ENCODE measurements at regions not wholly inside any gene's neighbourhood (a gene's known extent, or its start where the extent isn't known, plus 50 kb on each side); places are given as distances from the start of the nearest gene placed in this dataset.

GRCh38 chr22:48319321-48320047 lies 1508.2 kb downstream of the BRD1 start:
- TF ChIP-seq, protein P1, sequence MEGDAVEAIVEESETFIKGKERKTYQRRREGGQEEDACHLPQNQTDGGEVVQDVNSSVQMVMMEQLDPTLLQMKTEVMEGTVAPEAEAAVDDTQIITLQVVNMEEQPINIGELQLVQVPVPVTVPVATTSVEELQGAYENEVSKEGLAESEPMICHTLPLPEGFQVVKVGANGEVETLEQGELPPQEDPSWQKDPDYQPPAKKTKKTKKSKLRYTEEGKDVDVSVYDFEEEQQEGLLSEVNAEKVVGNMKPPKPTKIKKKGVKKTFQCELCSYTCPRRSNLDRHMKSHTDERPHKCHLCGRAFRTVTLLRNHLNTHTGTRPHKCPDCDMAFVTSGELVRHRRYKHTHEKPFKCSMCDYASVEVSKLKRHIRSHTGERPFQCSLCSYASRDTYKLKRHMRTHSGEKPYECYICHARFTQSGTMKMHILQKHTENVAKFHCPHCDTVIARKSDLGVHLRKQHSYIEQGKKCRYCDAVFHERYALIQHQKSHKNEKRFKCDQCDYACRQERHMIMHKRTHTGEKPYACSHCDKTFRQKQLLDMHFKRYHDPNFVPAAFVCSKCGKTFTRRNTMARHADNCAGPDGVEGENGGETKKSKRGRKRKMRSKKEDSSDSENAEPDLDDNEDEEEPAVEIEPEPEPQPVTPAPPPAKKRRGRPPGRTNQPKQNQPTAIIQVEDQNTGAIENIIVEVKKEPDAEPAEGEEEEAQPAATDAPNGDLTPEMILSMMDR (IDR thresholded peaks at IDR 0.05) = no peak
- H3K9me3 ChIP-seq = peaks cover 0 to 6% (median under 1%) of the 10 kb centered on the region in 12 donors
- H3K36me3 ChIP-seq = no peaks in the 10 kb centered on the region
- 48 to 80% (median 77%) methylated on average over 6 to 14 of the region's 14 CpGs for WGBS, 4 donors
- DNase-seq (peak in 2 of 5 donors; percentile 15 to 43), ATAC-seq (no peak)
- no peak overlapping the region for H3K27ac ChIP-seq
- H3K27me3 ChIP-seq = peaks cover 0 to 15% (median 0%) of the 10 kb centered on the region in 9 donors
- no peak overlapping the region for H3K4me3 ChIP-seq
- no peaks in the 10 kb centered on the region for H3K4me1 ChIP-seq
- intact Hi-C loops (cut with DNase I) = no loop called here

- TF ChIP-seq, protein P1 (IDR thresholded peaks at IDR 0.05) = no peak
- TF ChIP-seq POLR2A (IDR thresholded peaks at IDR 0.05) = no peak
- Histone ChIP-seq H3K27ac (no peak overlapping the region), H3K4me3 (no peak overlapping the region), H3K4me1 (no peaks in the 10 kb centered on the region), H3K27me3 (peaks cover 0 to 15% (median 0%) of the 10 kb centered on the region in 9 donors), H3K36me3 (no peaks in the 10 kb centered on the region), H3K9me3 (no peaks in the 10 kb centered on the region)
- DNase-seq (peak in 2 of 5 donors; percentile 18 to 47), ATAC-seq (no peak)
- intact Hi-C loops (cut with DNase I) = no loop called here
- WGBS, 4 donors = 74 to 79% (median 76%) methylated on average over 12 to 13 of the region's 13 CpGs
These were observed 1508.9 kb downstream of the BRD1 start for GRCh38 chr22:48318575-48319320.

GRCh38 chr22:48318173-48318572 lies 1509.5 kb downstream of the BRD1 start:
- no peak for DNase-seq

More at GRCh38 chr22:48318173-48318572, 1509.5 kb downstream of the BRD1 start:
- Histone ChIP-seq H3K9me3 (no peaks in the 10 kb centered on the region), H3K27me3 (peaks cover 0 to 15% (median 0%) of the 10 kb centered on the region in 9 donors), H3K4me1 (no peaks in the 10 kb centered on the region), H3K27ac (no peak overlapping the region), H3K36me3 (no peaks in the 10 kb centered on the region), H3K4me3 (no peak overlapping the region)
- no peak for TF ChIP-seq POLR2A (IDR thresholded peaks at IDR 0.05)
- TF ChIP-seq, protein P1 (IDR thresholded peaks at IDR 0.05) = no peak
- intact Hi-C loops (cut with DNase I) = no loop called here
- no peak for ATAC-seq
- 63 to 71% (median 67%) methylated on average over 6 of the region's 6 CpGs for WGBS, 4 donors

Data from heart left ventricle (tissue), 16 donors.